ENCODE measurements at regions not wholly inside any gene's neighbourhood (a gene's known extent, or its start where the extent isn't known, plus 50 kb on each side); places are given as distances from the start of the nearest gene placed in this dataset.
"Not testable (repeated sequence)": the region's sequence is repeated elsewhere in the genome, so short reads cannot be mapped to it uniquely, and the experiment has no call there.

DNA sequence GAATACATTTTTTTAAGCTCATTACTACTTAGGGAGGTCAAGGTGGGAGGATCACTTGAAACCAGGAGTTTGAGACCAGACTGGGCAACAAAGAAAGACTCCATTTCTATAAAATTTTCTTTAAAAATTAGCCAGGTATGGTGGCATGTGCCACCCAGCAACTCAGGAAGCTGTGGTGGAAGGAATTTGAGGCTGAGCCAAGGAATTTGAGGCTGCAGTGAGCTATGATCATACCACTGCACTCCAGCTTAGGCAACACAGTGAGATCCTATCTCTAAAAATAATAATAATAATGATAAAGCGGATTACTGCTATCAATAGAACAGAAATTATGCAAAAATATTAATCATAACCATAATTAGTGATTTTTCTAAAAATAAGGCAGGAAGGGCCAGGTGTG lies 170.3 kb downstream of the COPRS start:
- Histone ChIP-seq H3K4me1 (ENCODE audit: control insufficient read depth in 3 of 3, insufficient read depth in 3 of 3, low read length in 3 of 3) (peaks cover 3 to 9% (median 4%) of the 10 kb centered on the region in 3 donors), H3K9ac (ENCODE audit: low read depth in 1 of 3, low read length in 3 of 3) (no peak overlapping the region), H3K36me3 (ENCODE audit: control insufficient read depth in 3 of 3, insufficient read depth in 3 of 3, low read length in 3 of 3) (no peaks in the 10 kb centered on the region)

DNA sequence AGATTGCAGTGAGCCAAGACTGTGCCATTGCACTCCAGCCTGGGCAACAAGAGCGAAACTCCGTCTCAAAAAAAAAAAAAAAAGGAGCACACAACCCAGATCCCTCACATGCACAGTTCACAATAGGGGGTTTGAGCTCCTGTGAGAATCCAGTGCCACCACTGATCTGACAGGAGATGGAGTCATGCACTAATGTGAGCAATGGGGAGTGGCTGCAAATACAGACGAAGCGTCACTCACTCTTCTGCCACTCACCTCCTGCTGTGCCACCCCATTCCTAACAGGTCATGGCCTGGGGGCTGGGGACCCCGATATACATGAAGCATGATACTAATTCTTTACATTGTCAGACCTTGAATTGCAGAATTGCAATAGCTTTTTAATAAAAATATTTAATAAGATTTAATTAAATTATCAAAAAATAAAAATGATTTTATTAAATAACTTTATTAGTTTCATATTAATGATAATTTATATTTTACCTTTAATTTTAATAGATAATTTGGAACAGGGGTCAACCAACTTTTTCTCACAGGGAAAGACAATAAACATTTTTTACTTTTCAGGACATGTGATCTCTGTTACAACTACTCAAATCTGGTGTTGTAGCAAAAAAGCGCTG lies 171.4 kb downstream of the COPRS start:
- H3K9ac ChIP-seq (ENCODE audit: low read depth in 1 of 3, low read length in 3 of 3), result no peak overlapping the region
- H3K36me3 ChIP-seq (ENCODE audit: control insufficient read depth in 3 of 3, insufficient read depth in 3 of 3, low read length in 3 of 3), result no peaks in the 10 kb centered on the region
- peaks cover 0 to 4% (median 0%) of the 10 kb centered on the region in 3 donors for H3K4me1 ChIP-seq (ENCODE audit: control insufficient read depth in 3 of 3, insufficient read depth in 3 of 3, low read length in 3 of 3)
- H3K4me3 ChIP-seq (ENCODE audit: low read length in 3 of 3), result no peak overlapping the region
- H3K27ac ChIP-seq (ENCODE audit: low read depth, low read length), result no peak overlapping the region
- H3K9me3 ChIP-seq (ENCODE audit: control insufficient read depth in 3 of 3, low read length in 3 of 3), result no peaks in the 10 kb centered on the region
- peaks cover 0 to 6% (median 3%) of the 10 kb centered on the region in 3 donors for H3K27me3 ChIP-seq (ENCODE audit: control insufficient read depth in 3 of 3, insufficient read depth in 3 of 3, low read length in 3 of 3)

More for the DNA sequence above, 170.3 kb downstream of the COPRS start:
- no peak overlapping the region for H3K27ac ChIP-seq (ENCODE audit: low read depth, low read length)
- H3K4me3 ChIP-seq (ENCODE audit: low read length in 3 of 3), result no peak overlapping the region
- H3K9me3 ChIP-seq (ENCODE audit: control insufficient read depth in 3 of 3, low read length in 3 of 3), result no peaks in the 10 kb centered on the region
- peaks cover 0 to 8% (median 3%) of the 10 kb centered on the region in 3 donors for H3K27me3 ChIP-seq (ENCODE audit: control insufficient read depth in 3 of 3, insufficient read depth in 3 of 3, low read length in 3 of 3)

DNA sequence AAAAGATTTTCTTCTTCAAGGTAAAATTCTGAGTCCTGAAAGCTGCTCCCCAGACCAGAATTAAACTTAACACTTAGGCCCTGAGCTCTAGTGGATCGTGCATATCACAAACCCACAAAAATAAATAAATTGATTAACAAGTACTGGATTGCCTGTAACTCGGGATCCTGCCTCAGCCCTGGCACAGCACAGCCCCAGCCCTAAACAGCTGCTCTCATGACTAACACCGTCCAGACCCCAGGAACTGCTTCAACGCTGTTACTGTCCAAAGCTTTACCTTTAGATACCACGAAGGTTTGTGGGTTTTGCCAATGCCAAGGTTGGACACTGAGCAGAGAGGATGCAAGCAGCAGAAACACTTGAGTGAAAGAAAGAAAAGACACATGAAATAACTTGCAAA lies 172.5 kb downstream of the COPRS start:
- peaks cover 0 to 3% (median 0%) of the 10 kb centered on the region in 3 donors for H3K27me3 ChIP-seq (ENCODE audit: control insufficient read depth in 3 of 3, insufficient read depth in 3 of 3, low read length in 3 of 3)
- no peak overlapping the region for H3K4me3 ChIP-seq (ENCODE audit: low read length in 3 of 3)
- no peaks in the 10 kb centered on the region for H3K9me3 ChIP-seq (ENCODE audit: control insufficient read depth in 3 of 3, low read length in 3 of 3)
- no peaks in the 10 kb centered on the region for H3K4me1 ChIP-seq (ENCODE audit: control insufficient read depth in 3 of 3, insufficient read depth in 3 of 3, low read length in 3 of 3)
- no peak overlapping the region for H3K27ac ChIP-seq (ENCODE audit: low read depth, low read length)
- no peak overlapping the region for H3K9ac ChIP-seq (ENCODE audit: low read depth in 1 of 3, low read length in 3 of 3)
- H3K36me3 ChIP-seq (ENCODE audit: control insufficient read depth in 3 of 3, insufficient read depth in 3 of 3, low read length in 3 of 3), result no peaks in the 10 kb centered on the region

DNA sequence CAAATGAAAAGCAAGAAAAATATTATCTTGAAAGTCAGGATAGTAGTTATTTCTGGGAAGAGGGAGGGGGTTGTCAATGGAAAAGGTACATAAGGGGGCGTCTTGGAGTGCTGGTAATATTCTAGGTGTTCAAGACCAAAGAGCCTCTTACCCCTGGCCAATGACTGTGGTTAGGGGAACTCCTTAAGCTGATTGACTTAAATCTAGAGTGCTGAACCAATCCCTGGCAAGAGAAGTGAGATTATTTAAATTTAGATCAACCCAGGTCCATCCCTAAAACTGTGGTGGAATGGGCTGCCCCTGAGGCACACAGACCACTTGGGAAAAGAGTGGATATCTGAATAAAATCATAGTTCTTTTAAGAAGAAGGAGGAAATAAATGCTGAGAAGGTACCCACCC lies 174.1 kb downstream of the COPRS start:
- no peaks in the 10 kb centered on the region for H3K9me3 ChIP-seq (ENCODE audit: control insufficient read depth in 3 of 3, low read length in 3 of 3)
- H3K4me1 ChIP-seq (ENCODE audit: control insufficient read depth in 3 of 3, insufficient read depth in 3 of 3, low read length in 3 of 3), result no peaks in the 10 kb centered on the region
- no peak overlapping the region for H3K27ac ChIP-seq (ENCODE audit: low read depth, low read length)
- H3K36me3 ChIP-seq (ENCODE audit: control insufficient read depth in 3 of 3, insufficient read depth in 3 of 3, low read length in 3 of 3), result no peaks in the 10 kb centered on the region
- no peak overlapping the region for H3K9ac ChIP-seq (ENCODE audit: low read depth in 1 of 3, low read length in 3 of 3)
- no peak overlapping the region for H3K4me3 ChIP-seq (ENCODE audit: low read length in 3 of 3)
- no peaks in the 10 kb centered on the region for H3K27me3 ChIP-seq (ENCODE audit: control insufficient read depth in 3 of 3, insufficient read depth in 3 of 3, low read length in 3 of 3)

DNA sequence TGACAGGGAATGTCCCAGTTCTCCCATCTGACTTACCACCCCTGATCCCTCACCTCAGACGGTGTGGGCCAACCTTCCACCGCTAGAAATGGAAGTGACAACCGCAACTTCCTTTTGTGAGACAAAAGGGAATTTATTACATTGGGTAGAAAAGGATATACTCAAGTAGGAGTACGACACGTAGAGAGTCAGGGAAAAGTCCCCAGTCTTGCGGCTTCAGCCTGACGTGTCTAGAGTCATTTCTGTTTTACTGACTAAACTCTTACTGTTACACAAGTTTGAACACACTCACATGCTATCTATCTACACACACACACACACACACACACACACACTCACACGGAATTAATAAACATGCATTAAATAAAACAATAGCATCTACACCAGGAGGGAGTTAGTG lies 178.9 kb downstream of the COPRS start:
- peaks cover 9 to 15% (median 10%) of the 10 kb centered on the region in 3 donors for H3K4me1 ChIP-seq (ENCODE audit: control insufficient read depth in 3 of 3, insufficient read depth in 3 of 3, low read length in 3 of 3)
- H3K9ac ChIP-seq (ENCODE audit: low read depth in 1 of 3, low read length in 3 of 3), result no peak overlapping the region
- no peak overlapping the region for H3K4me3 ChIP-seq (ENCODE audit: low read length in 3 of 3)
- no peak overlapping the region for H3K27ac ChIP-seq (ENCODE audit: low read depth, low read length)
- H3K36me3 ChIP-seq (ENCODE audit: control insufficient read depth in 3 of 3, insufficient read depth in 3 of 3, low read length in 3 of 3), result no peaks in the 10 kb centered on the region
- H3K27me3 ChIP-seq (ENCODE audit: control insufficient read depth in 3 of 3, insufficient read depth in 3 of 3, low read length in 3 of 3), result peaks cover 0 to 6% (median 3%) of the 10 kb centered on the region in 3 donors
- no peaks in the 10 kb centered on the region for H3K9me3 ChIP-seq (ENCODE audit: control insufficient read depth in 3 of 3, low read length in 3 of 3)

DNA sequence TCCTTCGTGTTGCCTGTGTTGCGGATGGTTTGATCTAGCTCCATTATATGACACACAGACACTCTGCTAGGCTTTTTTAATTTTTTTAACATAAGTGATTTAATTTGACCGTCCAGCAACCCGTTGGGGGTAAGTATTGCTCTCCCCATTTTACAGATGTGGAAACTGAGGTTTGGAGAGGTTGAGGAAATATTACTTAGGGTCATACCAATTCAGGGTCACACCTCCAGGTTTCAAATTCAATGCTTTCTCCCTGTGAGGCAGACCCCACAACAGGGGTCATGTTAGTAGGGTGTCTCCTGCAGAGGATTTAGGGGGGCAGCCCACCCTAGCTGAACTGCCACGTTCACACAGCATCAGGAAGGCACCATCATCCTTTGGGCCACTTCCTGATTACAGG lies 179.4 kb downstream of the COPRS start:
- Histone ChIP-seq H3K9me3 (ENCODE audit: control insufficient read depth in 3 of 3, low read length in 3 of 3) (no peaks in the 10 kb centered on the region), H3K9ac (ENCODE audit: low read depth in 1 of 3, low read length in 3 of 3) (no peak overlapping the region), H3K27ac (ENCODE audit: low read depth, low read length) (no peak overlapping the region), H3K36me3 (ENCODE audit: control insufficient read depth in 3 of 3, insufficient read depth in 3 of 3, low read length in 3 of 3) (no peaks in the 10 kb centered on the region), H3K27me3 (ENCODE audit: control insufficient read depth in 3 of 3, insufficient read depth in 3 of 3, low read length in 3 of 3) (peaks cover 0 to 9% (median 3%) of the 10 kb centered on the region in 3 donors), H3K4me3 (ENCODE audit: low read length in 3 of 3) (no peak overlapping the region), H3K4me1 (ENCODE audit: control insufficient read depth in 3 of 3, insufficient read depth in 3 of 3, low read length in 3 of 3) (peaks cover 9 to 15% (median 10%) of the 10 kb centered on the region in 3 donors)

DNA sequence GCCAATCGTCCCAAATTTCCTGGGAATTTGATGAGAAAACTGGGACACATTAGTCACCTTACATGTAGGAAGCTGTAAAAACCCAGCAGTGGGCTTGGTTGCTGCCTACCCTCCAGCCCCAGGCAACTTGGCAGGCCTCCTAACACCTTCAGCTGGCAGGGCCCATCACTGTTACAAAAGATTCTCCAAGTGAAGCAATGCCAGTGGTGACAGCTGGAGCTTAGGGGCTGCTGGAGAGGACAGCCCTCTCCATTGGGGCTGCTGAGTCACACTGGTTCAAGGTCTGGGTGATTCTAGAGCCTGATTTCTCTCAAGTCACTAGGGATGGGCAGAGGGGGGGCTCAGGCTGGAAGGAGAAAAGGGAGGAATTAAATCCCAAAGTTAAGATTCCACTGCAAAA lies 180.6 kb downstream of the COPRS start:
- Histone ChIP-seq H3K9ac (ENCODE audit: low read depth in 1 of 3, low read length in 3 of 3) (no peak overlapping the region), H3K4me1 (ENCODE audit: control insufficient read depth in 3 of 3, insufficient read depth in 3 of 3, low read length in 3 of 3) (peaks cover 10 to 18% (median 14%) of the 10 kb centered on the region in 3 donors), H3K9me3 (ENCODE audit: control insufficient read depth in 3 of 3, low read length in 3 of 3) (no peaks in the 10 kb centered on the region), H3K4me3 (ENCODE audit: low read length in 3 of 3) (no peak overlapping the region), H3K36me3 (ENCODE audit: control insufficient read depth in 3 of 3, insufficient read depth in 3 of 3, low read length in 3 of 3) (no peaks in the 10 kb centered on the region), H3K27me3 (ENCODE audit: control insufficient read depth in 3 of 3, insufficient read depth in 3 of 3, low read length in 3 of 3) (peaks cover 0 to 15% (median 3%) of the 10 kb centered on the region in 3 donors), H3K27ac (ENCODE audit: low read depth, low read length) (no peak overlapping the region)

DNA sequence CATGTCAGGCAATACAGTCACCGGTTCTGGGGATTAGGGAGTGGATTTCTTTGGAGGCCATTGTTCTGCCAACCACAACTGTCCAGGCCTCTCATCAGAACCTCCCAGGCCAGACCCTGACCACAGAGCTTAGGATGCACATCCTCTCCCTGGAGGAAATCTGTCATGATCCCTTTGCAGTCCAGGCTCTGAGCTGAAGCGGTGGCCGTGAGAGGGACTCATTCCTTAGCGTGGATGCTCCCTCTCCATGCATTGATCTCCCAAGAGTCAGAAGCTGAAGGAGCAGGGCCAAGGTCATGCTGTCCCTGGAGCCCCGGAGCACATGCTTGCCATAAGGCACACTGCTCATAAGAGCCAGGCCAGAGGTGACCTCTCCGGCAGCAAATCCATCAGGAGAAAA lies 181.4 kb downstream of the COPRS start:
- Histone ChIP-seq H3K4me3 (ENCODE audit: low read length in 3 of 3) (no peak overlapping the region), H3K9ac (ENCODE audit: low read depth in 1 of 3, low read length in 3 of 3) (no peak overlapping the region), H3K4me1 (ENCODE audit: control insufficient read depth in 3 of 3, insufficient read depth in 3 of 3, low read length in 3 of 3) (peaks cover 10 to 18% (median 14%) of the 10 kb centered on the region in 3 donors), H3K9me3 (ENCODE audit: control insufficient read depth in 3 of 3, low read length in 3 of 3) (no peaks in the 10 kb centered on the region), H3K27ac (ENCODE audit: low read depth, low read length) (no peak overlapping the region), H3K27me3 (ENCODE audit: control insufficient read depth in 3 of 3, insufficient read depth in 3 of 3, low read length in 3 of 3) (peaks cover 3 to 23% (median 4%) of the 10 kb centered on the region in 3 donors), H3K36me3 (ENCODE audit: control insufficient read depth in 3 of 3, insufficient read depth in 3 of 3, low read length in 3 of 3) (no peaks in the 10 kb centered on the region)

DNA sequence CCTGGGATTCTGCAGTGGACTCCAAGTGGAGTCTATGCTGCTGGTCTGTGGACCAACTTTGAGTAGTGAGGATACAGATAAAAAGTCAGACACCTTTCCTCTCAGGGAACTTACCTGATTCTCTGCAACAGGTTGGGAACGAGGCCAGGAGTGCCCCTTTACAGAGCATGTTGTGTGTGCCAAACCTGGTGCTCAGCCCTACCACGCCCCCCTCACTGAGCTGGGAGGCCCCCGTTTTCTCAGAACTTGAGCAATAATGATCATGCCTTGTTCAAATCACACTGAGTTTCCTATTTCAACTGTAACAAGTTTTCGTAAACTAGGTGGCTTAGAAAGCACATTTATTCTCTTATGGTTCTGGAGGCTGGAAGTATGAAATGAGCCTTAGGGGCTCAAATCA lies 182.0 kb downstream of the COPRS start:
- Histone ChIP-seq H3K27me3 (ENCODE audit: control insufficient read depth in 3 of 3, insufficient read depth in 3 of 3, low read length in 3 of 3) (peaks cover 3 to 25% (median 4%) of the 10 kb centered on the region in 3 donors), H3K9ac (ENCODE audit: low read depth in 1 of 3, low read length in 3 of 3) (no peak overlapping the region), H3K27ac (ENCODE audit: low read depth, low read length) (no peak overlapping the region), H3K9me3 (ENCODE audit: control insufficient read depth in 3 of 3, low read length in 3 of 3) (no peaks in the 10 kb centered on the region), H3K4me1 (ENCODE audit: control insufficient read depth in 3 of 3, insufficient read depth in 3 of 3, low read length in 3 of 3) (peaks cover 10 to 18% (median 14%) of the 10 kb centered on the region in 3 donors), H3K36me3 (ENCODE audit: control insufficient read depth in 3 of 3, insufficient read depth in 3 of 3, low read length in 3 of 3) (no peaks in the 10 kb centered on the region), H3K4me3 (ENCODE audit: low read length in 3 of 3) (no peak overlapping the region)

DNA sequence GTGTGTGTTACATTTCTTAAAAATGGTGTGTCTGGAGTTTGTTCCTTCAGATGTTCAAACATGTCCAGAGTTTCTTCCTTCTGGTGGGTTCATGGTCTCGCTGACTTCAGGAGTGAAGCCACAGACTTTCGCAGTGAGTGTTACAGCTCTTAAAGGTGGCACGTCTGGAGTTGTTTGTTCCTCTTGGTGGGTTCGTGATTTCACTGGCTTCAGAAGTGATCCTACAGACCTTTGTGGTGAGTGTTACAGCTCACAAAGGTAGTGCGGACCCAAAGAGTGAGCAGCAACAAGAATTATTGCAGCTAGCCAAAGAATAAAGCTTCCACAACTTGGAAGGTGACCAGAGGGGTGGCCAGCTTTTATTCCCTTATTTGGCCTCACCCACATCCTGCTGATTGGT lies 183.7 kb downstream of the COPRS start:
- not testable (repeated sequence) for H3K9ac ChIP-seq (ENCODE audit: low read depth in 1 of 3, low read length in 3 of 3); H3K36me3 ChIP-seq (ENCODE audit: control insufficient read depth in 3 of 3, insufficient read depth in 3 of 3, low read length in 3 of 3); H3K9me3 ChIP-seq (ENCODE audit: control insufficient read depth in 3 of 3, low read length in 3 of 3); H3K27ac ChIP-seq (ENCODE audit: low read depth, low read length); H3K4me3 ChIP-seq (ENCODE audit: low read length in 3 of 3)
- Histone ChIP-seq H3K4me1 (ENCODE audit: control insufficient read depth in 3 of 3, insufficient read depth in 3 of 3, low read length in 3 of 3) (peaks cover 10 to 18% (median 14%) of the 10 kb centered on the region in 3 donors), H3K27me3 (ENCODE audit: control insufficient read depth in 3 of 3, insufficient read depth in 3 of 3, low read length in 3 of 3) (peaks cover 11 to 34% (median 12%) of the 10 kb centered on the region in 3 donors)
